GM12878 (cell line): ENCODE measurements at regions not wholly inside any gene's neighbourhood (a gene's known extent, or its start where the extent isn't known, plus 50 kb on each side); places are given as distances from the start of the nearest gene placed in this dataset.

Source experiments
- ATAC-seq: fragments of 200-7000 bp; cut with Tn5 transposase; 3 replicates; pipeline ENCODE4 v1.9.1; 2020; ENCODE audit warnings: mild to moderate bottlenecking, moderate library complexity
- BruUV-seq: library from RNA; stranded (reverse); fragments of 400-500 nt; replicated peaks from 2 replicates; lab custom pipeline; 2021; lab: Mats Ljungman, UMichigan
- CTCF ChIA-PET: fragments of 300-600 bp; sonication (Branson Sonifier 250); formaldehyde crosslinking; extraction: SDS; loops from one replicate; lab custom pipeline; 2021; ENCODE audit warnings: inconsistent platforms; lab: Yijun Ruan, JAX
- POLR2A ChIA-PET: fragments of 350-600 bp; formaldehyde crosslinking; extraction: SDS; loops from one replicate; lab custom pipeline; 2021; ENCODE audit warnings: inconsistent platforms; lab: Charles Lee
- RAD21 ChIA-PET: fragments of 300-600 bp; sonication (Branson Sonifier 250); formaldehyde crosslinking; loops from one replicate; lab custom pipeline; 2023; ENCODE audit warnings: antibody characterized with exemption; ENCODE audit not compliant: unreplicated experiment; lab: Charles Lee
- SMC1A ChIA-PET: fragments of 300-600 bp; sonication (Branson Sonifier 250); formaldehyde crosslinking; loops from one replicate; lab custom pipeline; 2023; ENCODE audit not compliant: unreplicated experiment, uncharacterized antibody; lab: Charles Lee
- DNase-seq: peaks from one replicate; pipeline ENCODE4 v3.0.0-alpha.2; 2011; ENCODE audit warnings: low read depth, low spot score
- FAIRE-seq: peaks from 3 replicates; lab custom pipeline; 2011; peaks lifted over from hg19 to GRCh38; lab: Jason Lieb, UNC
- H2AFZ ChIP-seq: 2 replicates; pipeline ENCODE4 v1.6.0; 2011; ENCODE audit warnings: low read depth, low read length, control low read depth; ENCODE audit not compliant: control insufficient read depth
- H3K27ac ChIP-seq: 2 replicates; pipeline ENCODE4 v1.5.1; 2011; ENCODE audit warnings: control low read depth; ENCODE audit not compliant: control insufficient read depth, insufficient read depth
- H3K27me3 ChIP-seq, 2 experiments: replicated peaks in 1 of 2; 2 replicates each; pipeline versions ENCODE4 v1.6.0 to v1.6.1; 2011; ENCODE audit warnings: low read length in 1 of 2; ENCODE audit not compliant: control insufficient read depth in 2 of 2, insufficient read depth in 2 of 2
- H3K36me3 ChIP-seq, 2 experiments: 2 replicates each; pipeline ENCODE4 v1.5.1; 2011; ENCODE audit warnings: low read length in 1 of 2; ENCODE audit not compliant: control insufficient read depth in 2 of 2, insufficient read depth in 2 of 2
- H3K4me1 ChIP-seq: 2 replicates; pipeline ENCODE4 v1.6.1; 2011; ENCODE audit warnings: mild to moderate bottlenecking, low read length, moderate library complexity, mixed read lengths; ENCODE audit not compliant: control insufficient read depth, insufficient read depth
- H3K4me2 ChIP-seq: 2 replicates; pipeline ENCODE4 v1.6.0; 2011; ENCODE audit warnings: control low read depth; ENCODE audit not compliant: control insufficient read depth, insufficient read depth
- H3K4me3 ChIP-seq: fragments of 200-600 bp; sonication (generic); 2 replicates; pipeline ENCODE4 v1.5.1; 2016
- H3K79me2 ChIP-seq: 2 replicates; pipeline ENCODE4 v1.6.0; 2011; ENCODE audit warnings: low read length; ENCODE audit not compliant: control insufficient read depth, insufficient read depth
- H3K9ac ChIP-seq: 2 replicates; pipeline ENCODE4 v1.8.0; 2011; ENCODE audit warnings: low read length, control low read depth, mixed read lengths; ENCODE audit not compliant: control insufficient read depth, insufficient read depth
- H3K9me3 ChIP-seq: replicated peaks from 3 replicates; pipeline ENCODE4 v1.5.1; 2011; ENCODE audit warnings: mild to moderate bottlenecking, low read length; ENCODE audit not compliant: control insufficient read depth, insufficient read depth
- H4K20me1 ChIP-seq: 2 replicates; pipeline ENCODE4 v1.6.0; 2011; ENCODE audit not compliant: control insufficient read depth, insufficient read depth
- BCL3 ChIP-seq: IDR thresholded peaks from 2 replicates; pipeline ENCODE4 v1.6.1; 2011; ENCODE audit warnings: borderline replicate concordance, low read depth, mild to moderate bottlenecking, moderate library complexity, low read length; ENCODE audit not compliant: insufficient read depth, poor library complexity, severe bottlenecking
- EP300 ChIP-seq, 2 experiments: fragments of 150-350 bp in 1 of 2; IDR thresholded peaks; 2 replicates each; pipeline ENCODE4 v1.6.1; 2011 to 2012; ENCODE audit warnings: low read depth in 2 of 2, low read length in 2 of 2, borderline replicate concordance in 1 of 2, improper control_type of control experiment in 1 of 2, inconsistent platforms in 1 of 2; ENCODE audit not compliant: control insufficient read depth in 1 of 2
- ESRRA ChIP-seq: IDR thresholded peaks from 2 replicates; pipeline ENCODE4 v1.6.1; 2012; ENCODE audit warnings: mild to moderate bottlenecking, low read length, improper control_type of control experiment
- PAX5 ChIP-seq: IDR thresholded peaks from 2 replicates; pipeline ENCODE4 v1.6.1; 2011; ENCODE audit warnings: low read depth, low read length, borderline replicate concordance
- POLR2A ChIP-seq: IDR thresholded peaks from 2 replicates; pipeline ENCODE4 v1.6.1; 2011; ENCODE audit warnings: low read depth, mild to moderate bottlenecking, low read length
- RAD51 ChIP-seq: fragments of 450-650 bp; IDR thresholded peaks from 2 replicates; pipeline ENCODE4 v1.6.1; 2016; ENCODE audit warnings: moderate library complexity, mild to moderate bottlenecking, inconsistent platforms
- RELB ChIP-seq: fragments of 450-650 bp; IDR thresholded peaks from 2 replicates; pipeline ENCODE4 v1.6.1; 2017; ENCODE audit warnings: low read depth, mild to moderate bottlenecking, moderate library complexity
- RFX5 ChIP-seq: IDR thresholded peaks from 2 replicates; pipeline ENCODE4 v1.6.1; 2011; ENCODE audit warnings: low read depth, low read length, improper control_type of control experiment
- SRF ChIP-seq, 2 experiments: IDR thresholded peaks; 2 replicates each; pipeline ENCODE4 v1.6.1; 2011; ENCODE audit warnings: low read depth in 2 of 2, low read length in 2 of 2, mild to moderate bottlenecking in 1 of 2, moderate library complexity in 1 of 2
- YBX1 ChIP-seq: fragments of 450-650 bp; IDR thresholded peaks from 2 replicates; pipeline ENCODE4 v1.6.1; 2016; ENCODE audit warnings: antibody characterized with exemption
- WGBS: methylation state at CpG from one replicate; pipeline ENCODE4 v1.1.6; 2016; ENCODE audit warnings: low lambda C conversion rate; ENCODE audit not compliant: insufficient replicate concordance, insufficient coverage; ENCODE audit errors: missing lambda C conversion rate; 5-methylcytosine and 5-hydroxymethylcytosine counted together
- in situ Hi-C: fragments of 300-500 bp; cut with MboI; formaldehyde crosslinking; loops from 9 replicates; pipeline ENCODE4 v1.14.3; 2018; ENCODE audit warnings: mixed read lengths
- intact Hi-C: fragments of 100-400 bp; cut with micrococcal nuclease; formaldehyde crosslinking; loops from one replicate; pipeline ENCODE4 v1.14.2; 2022; ENCODE audit not compliant: unreplicated experiment

- 0% methylated on average over 1 of the region's 1 CpG for WGBS
- no peak overlapping the region for H3K27ac ChIP-seq
- H3K36me3 ChIP-seq, result no peaks in the 10 kb centered on the region
- peak; percentile 27; the same call in 1 of the 2 replicates for TF ChIP-seq RAD51
- no peak for TF ChIP-seq YBX1
- no peaks in the 10 kb centered on the region for H4K20me1 ChIP-seq
- in situ Hi-C loops, result no loop called here
- no peaks in the 10 kb centered on the region for H3K27me3 ChIP-seq
- SMC1A ChIA-PET, result interaction anchor here (0.6 kb wide), 1 partner anchor 418 kb away, joined by 4 read pairs; no protein-coding TSS in a partner anchor
- DNase-seq (no peak), ATAC-seq (no peak), FAIRE-seq (no peak)
- H3K9ac ChIP-seq, result no peak overlapping the region
- intact Hi-C loops, result no loop called here
- H2AFZ ChIP-seq, result no peak overlapping the region
- H3K79me2 ChIP-seq, result no peaks in the 10 kb centered on the region
- H3K9me3 ChIP-seq, result no peaks in the 10 kb centered on the region
- CTCF ChIA-PET, result no interaction called here
- no TSS peak for BruUV-seq
- RAD21 ChIA-PET, result no interaction called here
- no peak overlapping the region for H3K4me3 ChIP-seq
- no peak overlapping the region for H3K4me2 ChIP-seq
- no peaks in the 10 kb centered on the region for H3K4me1 ChIP-seq
- POLR2A ChIA-PET, result no interaction called here
Measured at GRCh38 chr6:8814440-8815000, 379.2 kb upstream of the SLC35B3 start.

GRCh38 chr6:8810325-8810724, 375.0 kb upstream of the SLC35B3 start:
- intact Hi-C loops, result no loop called here
- Histone ChIP-seq H3K36me3 (no peaks in the 10 kb centered on the region), H2AFZ (no peak overlapping the region), H4K20me1 (no peaks in the 10 kb centered on the region), H3K9ac (no peak overlapping the region), H3K4me2 (no peak overlapping the region), H3K27ac (no peak overlapping the region), H3K4me3 (no peak overlapping the region), H3K27me3 (no peaks in the 10 kb centered on the region), H3K9me3 (no peaks in the 10 kb centered on the region), H3K4me1 (no peaks in the 10 kb centered on the region), H3K79me2 (no peaks in the 10 kb centered on the region)
- DNase-seq, result no peak
- POLR2A ChIA-PET, result no interaction called here
- RAD21 ChIA-PET, result no interaction called here
- SMC1A ChIA-PET, result interaction anchor here (1.0 kb wide), 1 partner anchor 83 kb away, joined by 3 read pairs; no protein-coding TSS in a partner anchor
- in situ Hi-C loops, result no loop called here
- no peak for FAIRE-seq
- no TSS peak for BruUV-seq
- CTCF ChIA-PET, result interaction anchor here (0.6 to 0.7 kb wide), 3 partner anchors 117 to 238 kb away, joined by 3 read pairs; no protein-coding TSS in a partner anchor
- ATAC-seq, result no peak
- WGBS, result 19% methylated on average over 4 of the region's 4 CpGs
- no peak for TF ChIP-seq RELB
- no peak for TF ChIP-seq POLR2A
- no peak for TF ChIP-seq PAX5
- TF ChIP-seq ESRRA, result no peak
- no peak for TF ChIP-seq BCL3
- no peak for TF ChIP-seq RFX5
- TF ChIP-seq EP300 (IDR thresholded peaks at IDR 0.05; ENCODE audit: borderline replicate concordance in 1 of 2, control insufficient read depth in 1 of 2, low read depth in 2 of 2, low read length in 2 of 2), result no peak
- TF ChIP-seq SRF (IDR thresholded peaks at IDR 0.05; ENCODE audit: low read depth in 2 of 2, low read length in 2 of 2), result no peak
